ENCODE measurements at regions not wholly inside any gene's neighbourhood (a gene's known extent, or its start where the extent isn't known, plus 50 kb on each side); places are given as distances from the start of the nearest gene placed in this dataset.

DNA sequence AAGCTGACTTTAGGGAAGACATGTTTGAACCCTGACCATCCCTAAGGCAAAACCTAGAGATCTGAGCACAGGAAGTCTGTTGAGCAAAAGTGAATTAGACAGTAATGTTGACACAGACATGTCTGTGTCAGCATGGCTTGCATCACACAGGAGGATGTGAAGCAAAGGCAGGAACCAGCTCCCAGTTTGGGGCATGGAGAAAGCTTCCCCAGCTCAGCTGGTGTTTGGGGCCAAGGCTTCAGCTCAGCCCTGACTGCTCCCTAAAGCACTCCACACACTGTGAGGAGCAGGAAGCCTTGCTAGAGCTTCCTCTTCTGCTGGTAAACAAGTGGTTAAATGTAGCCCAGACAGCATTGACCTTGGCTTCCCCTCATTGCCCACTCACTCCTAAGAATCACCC lies 153.8 kb upstream of the UBL3 start:
- Histone ChIP-seq H3K27me3 (no peaks in the 10 kb centered on the region), H3K4me1 (peaks cover 16 to 34% (median 26%) of the 10 kb centered on the region in 10 experiments), H3K9me3 (replicated peaks in 1 of 11) (no peaks in the 10 kb centered on the region), H4K20me1 (no peaks in the 10 kb centered on the region), H3K9ac (no peak overlapping the region), H3K36me3 (no peaks in the 10 kb centered on the region), H3K4me2 (peak overlapping the region; percentile 23 to 65 (median 44); a peak in 21 of 22 replicates), H3K27ac (peak overlapping the region in 6 of 11 experiments; percentile 6 to 44 (median 20); a peak in 5 of 22 replicates), H3K4me3 (no peak overlapping the region)
- TF ChIP-seq Cebpa-rat (IDR thresholded peaks at IDR 0.05), result 0 out of 22 replicates have a peak, but pooled peaks of 1 of the 11 experiments have one; percentile 40

DNA sequence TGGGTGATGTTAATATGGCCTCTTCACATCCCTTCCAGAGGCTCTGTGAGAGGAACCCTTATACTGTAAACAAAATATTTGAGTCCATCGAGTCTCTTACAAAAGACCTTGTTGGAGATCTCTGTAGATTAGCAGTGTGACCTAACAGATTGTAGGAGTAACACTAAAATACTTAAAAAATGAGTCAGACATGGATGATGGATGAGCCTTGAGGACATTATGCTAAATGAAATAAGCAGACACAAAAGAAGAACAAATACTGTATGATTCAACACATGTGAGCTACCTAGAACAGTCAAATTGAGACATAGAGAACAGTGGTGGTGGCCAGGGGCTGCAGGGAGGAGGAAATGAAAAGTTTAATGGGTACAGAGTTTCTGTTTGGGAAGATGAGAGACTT lies 152.2 kb upstream of the UBL3 start:
- Histone ChIP-seq H3K36me3 (no peaks in the 10 kb centered on the region), H3K27ac (no peak overlapping the region), H4K20me1 (no peaks in the 10 kb centered on the region), H3K4me3 (no peak overlapping the region), H3K9me3 (replicated peaks in 1 of 11) (peaks cover 0 to 4% (median 0%) of the 10 kb centered on the region in 11 experiments; a peak in 1 of 22 replicates), H3K9ac (no peak overlapping the region), H3K27me3 (no peaks in the 10 kb centered on the region), H3K4me1 (peaks cover 16 to 34% (median 26%) of the 10 kb centered on the region in 10 experiments), H3K4me2 (no peak overlapping the region)
- no peak for TF ChIP-seq Cebpa-rat (IDR thresholded peaks at IDR 0.05)

DNA sequence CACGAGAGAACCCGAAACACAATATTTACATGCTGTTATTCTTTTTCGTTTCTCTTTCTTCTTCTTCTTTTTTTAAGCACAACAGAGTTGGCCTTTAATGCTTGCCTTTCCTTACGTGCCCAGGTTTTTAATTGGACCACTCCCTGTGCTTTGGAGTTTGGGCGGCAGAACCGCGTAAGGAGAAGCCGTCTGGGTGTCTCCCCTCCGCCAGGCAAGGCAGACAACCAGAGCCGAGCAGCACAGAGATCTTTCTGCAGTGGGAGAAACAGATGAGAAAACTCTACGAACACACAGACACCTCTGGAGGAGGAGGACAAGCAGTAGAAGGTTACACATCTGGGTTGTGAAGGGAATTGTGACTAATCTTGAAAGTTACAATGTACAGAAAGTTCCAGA lies 150.0 kb upstream of the UBL3 start:
- no peaks in the 10 kb centered on the region for H3K36me3 ChIP-seq

DNA sequence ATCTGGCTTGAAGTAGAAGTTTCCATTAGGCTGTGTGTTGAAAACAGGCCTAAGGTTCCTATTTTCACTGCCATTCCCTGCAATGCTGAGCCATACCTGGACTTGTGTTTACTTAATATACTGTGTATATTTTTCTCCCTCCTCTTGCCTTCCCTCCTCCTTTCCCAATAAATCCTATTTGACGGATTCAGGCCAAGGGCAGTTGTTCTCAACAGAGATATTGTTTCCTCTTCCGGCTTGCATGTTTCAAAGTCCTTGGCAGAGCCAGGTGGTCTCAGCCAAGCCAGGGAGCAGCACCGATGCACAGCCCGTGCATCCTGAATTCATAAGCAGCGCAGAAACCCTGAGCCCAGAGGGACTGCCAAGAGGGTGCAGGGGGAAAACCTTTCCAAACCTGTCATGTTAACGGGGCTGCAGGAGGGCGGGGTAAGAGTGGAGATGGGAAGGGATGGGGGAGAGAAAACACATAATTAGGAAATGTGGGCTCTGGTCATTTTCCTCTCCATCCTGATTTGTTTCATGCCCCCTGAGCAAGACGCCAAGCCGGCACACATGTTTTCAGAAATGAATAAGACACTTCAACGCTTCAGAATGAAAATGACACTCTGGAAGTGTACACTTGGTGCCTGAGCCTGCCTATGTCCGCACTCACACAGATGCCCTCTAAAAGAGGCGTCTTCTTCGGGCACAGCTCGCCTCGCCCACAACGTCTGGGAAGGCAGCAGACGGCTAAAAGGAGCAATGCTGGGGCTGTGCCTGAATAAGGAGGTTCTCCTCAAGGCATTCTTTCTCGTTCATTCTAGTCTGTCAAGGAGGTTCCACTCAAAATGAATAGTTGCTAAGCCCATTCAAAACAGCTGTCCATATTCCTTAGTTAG lies 149.3 kb upstream of the UBL3 start:
- no peaks in the 10 kb centered on the region for H3K36me3 ChIP-seq
- TF ChIP-seq Cebpa-rat (IDR thresholded peaks at IDR 0.05), result no peak
- H3K9ac ChIP-seq, result no peak overlapping the region

More for the DNA sequence above, 150.0 kb upstream of the UBL3 start:
- Histone ChIP-seq H3K9me3 (replicated peaks in 1 of 11) (peaks cover 0 to 8% (median 0%) of the 10 kb centered on the region in 11 experiments; a peak in 1 of 22 replicates), H3K4me2 (no peak overlapping the region), H3K9ac (no peak overlapping the region), H3K4me3 (no peak overlapping the region), H3K27me3 (no peaks in the 10 kb centered on the region), H3K27ac (no peak overlapping the region), H4K20me1 (no peaks in the 10 kb centered on the region), H3K4me1 (peaks cover 10 to 23% (median 18%) of the 10 kb centered on the region in 10 experiments)
- no peak for TF ChIP-seq Cebpa-rat (IDR thresholded peaks at IDR 0.05)

DNA sequence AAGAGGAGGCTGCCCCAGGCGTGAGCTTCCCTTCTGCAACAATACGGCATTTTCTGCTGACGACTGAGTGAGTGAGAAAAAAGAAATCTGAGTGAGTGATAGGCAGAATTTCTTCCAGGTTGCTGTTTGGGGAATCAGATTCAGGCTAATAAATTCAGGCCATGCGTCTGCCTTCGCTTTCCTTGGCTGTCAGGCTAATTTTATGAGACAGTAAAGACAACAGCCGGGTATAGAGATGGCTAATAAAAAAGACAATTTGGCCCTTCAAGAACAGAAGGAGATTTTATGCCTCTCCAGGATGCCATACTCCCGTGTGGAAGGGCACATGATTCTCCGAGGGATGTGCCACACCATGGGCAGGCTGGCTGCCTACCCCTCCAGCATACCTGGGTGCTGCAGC lies 145.9 kb upstream of the UBL3 start:
- no peak overlapping the region for H3K4me3 ChIP-seq
- H3K9me3 ChIP-seq (replicated peaks in 1 of 11), result peaks cover 0 to 8% (median 0%) of the 10 kb centered on the region in 11 experiments; a peak in 1 of 22 replicates
- H3K9ac ChIP-seq, result no peak overlapping the region
- no peak for TF ChIP-seq Cebpa-rat (IDR thresholded peaks at IDR 0.05)
- peak overlapping the region in 3 of 11 experiments; percentile 18 to 95 (median 90); a peak in 4 of 22 replicates for H3K27ac ChIP-seq
- no peaks in the 10 kb centered on the region for H3K36me3 ChIP-seq
- no peaks in the 10 kb centered on the region for H3K27me3 ChIP-seq
- H3K4me1 ChIP-seq, result peaks cover 20 to 39% (median 37%) of the 10 kb centered on the region in 10 experiments
- no peaks in the 10 kb centered on the region for H4K20me1 ChIP-seq
- H3K4me2 ChIP-seq, result no peak overlapping the region

More for the DNA sequence above, 149.3 kb upstream of the UBL3 start:
- Histone ChIP-seq H3K9me3 (replicated peaks in 1 of 11) (peaks cover 0 to 8% (median 0%) of the 10 kb centered on the region in 11 experiments; a peak in 1 of 22 replicates), H4K20me1 (no peaks in the 10 kb centered on the region), H3K4me1 (peaks cover 14 to 23% (median 21%) of the 10 kb centered on the region in 10 experiments), H3K27ac (no peak overlapping the region), H3K27me3 (no peaks in the 10 kb centered on the region), H3K4me3 (no peak overlapping the region), H3K4me2 (no peak overlapping the region)

DNA sequence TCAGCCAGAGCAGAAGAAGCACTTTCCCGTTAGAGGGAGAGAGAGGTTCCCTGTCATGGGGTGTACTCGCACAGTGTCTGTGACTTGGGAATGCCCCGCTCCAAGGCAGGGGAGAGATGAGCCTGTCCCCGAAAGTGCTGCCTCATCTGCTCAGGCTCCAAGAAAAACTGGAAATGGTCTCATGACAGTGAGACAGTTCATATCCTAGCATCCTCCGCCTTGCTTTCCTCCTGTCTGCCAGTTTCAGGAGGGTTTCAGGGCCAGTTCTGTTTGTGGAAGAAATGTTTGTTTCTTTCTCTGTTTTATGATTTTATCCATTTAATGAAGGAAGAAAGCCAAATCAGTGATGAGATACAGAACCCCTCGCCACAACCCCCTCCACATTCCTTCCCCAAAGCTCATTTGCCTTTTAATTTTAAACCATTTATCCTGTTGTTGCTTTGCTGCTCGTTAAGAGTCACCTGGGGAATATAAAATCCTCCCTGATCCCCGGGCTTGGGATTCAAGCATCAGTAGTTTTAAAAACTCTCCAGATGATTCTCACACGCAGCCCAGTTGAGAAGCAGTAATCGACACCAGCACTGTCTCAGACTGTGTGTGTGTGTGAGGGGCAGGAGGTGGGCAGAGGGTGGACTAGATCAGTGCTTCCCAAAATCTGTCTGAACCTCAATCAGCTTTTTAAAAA lies 144.6 kb upstream of the UBL3 start:
- H3K4me3 ChIP-seq, result no peak overlapping the region
- H3K4me1 ChIP-seq, result peaks cover 20 to 39% (median 37%) of the 10 kb centered on the region in 10 experiments
- H3K9me3 ChIP-seq (replicated peaks in 1 of 11), result peaks cover 0 to 8% (median 0%) of the 10 kb centered on the region in 11 experiments; a peak in 2 of 22 replicates
- TF ChIP-seq Cebpa-rat (IDR thresholded peaks at IDR 0.05), result no peak
- no peaks in the 10 kb centered on the region for H3K27me3 ChIP-seq
- H3K27ac ChIP-seq, result peak overlapping the region in 8 of 11 experiments; percentile 71 to 95 (median 88); a peak in 16 of 22 replicates
- H3K36me3 ChIP-seq, result no peaks in the 10 kb centered on the region
- H3K4me2 ChIP-seq, result peak overlapping the region; percentile 69 to 94 (median 86); a peak in 21 of 22 replicates
- H3K9ac ChIP-seq, result peak overlapping the region in 6 of 11 experiments; percentile 62 to 79 (median 74); a peak in 10 of 22 replicates
- H4K20me1 ChIP-seq, result no peaks in the 10 kb centered on the region

DNA sequence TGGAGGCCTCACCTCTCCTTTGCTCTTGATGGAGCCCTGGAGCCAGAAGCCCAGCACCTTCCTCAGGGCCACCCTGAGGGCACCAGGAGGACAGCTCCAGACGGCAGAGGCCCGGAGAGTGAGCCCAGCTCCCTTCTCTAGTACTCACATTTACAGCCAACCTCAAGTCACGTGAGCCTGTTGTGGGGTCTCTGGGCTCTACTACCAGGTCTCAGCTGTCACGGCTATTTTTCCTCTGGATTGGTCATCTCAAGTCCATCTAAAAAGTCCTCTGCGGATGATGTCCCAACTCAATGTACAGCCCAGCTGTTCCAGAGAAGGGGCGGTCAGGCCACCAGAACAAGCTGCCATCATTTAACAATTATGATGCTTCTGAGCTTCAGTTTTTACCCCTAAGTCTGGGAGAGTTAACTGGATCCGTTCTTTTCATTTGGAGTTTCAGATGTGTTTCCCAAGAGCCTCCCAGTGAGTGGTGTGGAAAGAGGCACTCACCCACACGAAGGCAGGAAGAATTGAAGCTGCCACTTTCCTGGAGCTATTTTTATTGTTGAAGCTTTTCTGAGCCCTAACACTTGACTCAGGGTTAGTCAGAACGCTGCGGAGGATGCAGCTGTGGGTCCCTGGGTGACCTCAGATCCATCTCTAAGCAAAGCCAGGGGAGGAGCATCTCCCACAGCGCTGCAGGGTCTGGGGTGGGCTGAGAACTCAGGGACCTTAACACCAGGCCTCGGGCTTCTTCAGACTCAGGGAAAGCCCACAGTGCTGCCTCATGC lies 143.5 kb upstream of the UBL3 start:
- peak in 2 of 11 experiments; percentile 13 to 42; a peak in 1 of 22 replicates for TF ChIP-seq Cebpa-rat (IDR thresholded peaks at IDR 0.05)
- Histone ChIP-seq H3K36me3 (no peaks in the 10 kb centered on the region), H3K27me3 (no peaks in the 10 kb centered on the region), H3K27ac (peak overlapping the region in 9 of 11 experiments; percentile 53 to 95 (median 85); a peak in 19 of 22 replicates), H3K4me1 (peaks cover 20 to 39% (median 37%) of the 10 kb centered on the region in 10 experiments), H3K4me3 (peak overlapping the region in 3 of 10 experiments; percentile 1 to 22 (median 17); a peak in 4 of 20 replicates), H3K4me2 (peak overlapping the region; percentile 69 to 94 (median 86)), H3K9me3 (replicated peaks in 1 of 11) (peaks cover 2 to 11% (median 7%) of the 10 kb centered on the region in 11 experiments; a peak in 16 of 22 replicates), H4K20me1 (no peaks in the 10 kb centered on the region), H3K9ac (peak overlapping the region in 9 of 11 experiments; percentile 42 to 79 (median 63); a peak in 17 of 22 replicates)

DNA sequence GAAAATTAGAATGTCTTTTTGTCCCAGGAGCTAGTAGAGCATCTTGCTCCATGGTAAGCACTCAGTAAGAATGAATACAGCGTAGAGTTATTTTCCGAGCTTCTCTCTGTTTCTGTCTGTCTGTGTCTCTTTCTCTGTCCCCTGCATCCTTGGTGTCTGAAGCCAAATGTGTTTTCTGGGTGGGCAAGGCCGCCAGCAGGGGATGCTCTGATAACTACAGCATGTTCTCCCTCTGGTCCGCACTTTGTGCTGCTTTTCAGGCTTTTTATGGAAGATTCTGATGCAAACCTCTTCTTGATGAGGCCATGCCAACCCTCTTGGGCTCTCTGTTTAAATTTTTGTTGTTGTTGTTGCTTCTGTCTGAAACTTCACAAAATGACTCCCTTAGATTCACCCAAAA lies 142.8 kb upstream of the UBL3 start:
- peaks cover 20 to 39% (median 37%) of the 10 kb centered on the region in 10 experiments for H3K4me1 ChIP-seq
- H3K4me2 ChIP-seq, result peak overlapping the region; percentile 69 to 94 (median 86); a peak in 21 of 22 replicates
- H4K20me1 ChIP-seq, result no peaks in the 10 kb centered on the region
- H3K27ac ChIP-seq, result peak overlapping the region in 9 of 11 experiments; percentile 53 to 95 (median 85); a peak in 17 of 22 replicates
- no peak overlapping the region for H3K4me3 ChIP-seq
- no peaks in the 10 kb centered on the region for H3K27me3 ChIP-seq
- no peaks in the 10 kb centered on the region for H3K36me3 ChIP-seq
- no peak for TF ChIP-seq Cebpa-rat (IDR thresholded peaks at IDR 0.05)
- peak overlapping the region in 8 of 11 experiments; percentile 42 to 79 (median 70); a peak in 15 of 22 replicates for H3K9ac ChIP-seq
- peaks cover 9 to 19% (median 14%) of the 10 kb centered on the region in 11 experiments; a peak in 21 of 22 replicates for H3K9me3 ChIP-seq (replicated peaks in 1 of 11)

Data from BLaER1 treated with 17β-estradiol and CSF1 and Interleukin-3, amounts not matched to agents 10 nM and 100 nM (cell line).